GM23248 (cell line): ENCODE measurements at regions not wholly inside any gene's neighbourhood (a gene's known extent, or its start where the extent isn't known, plus 50 kb on each side); places are given as distances from the start of the nearest gene placed in this dataset.

Experiments
- EZH2 ChIP-seq: fragments of 200-600 bp; sonication (generic); IDR thresholded peaks from 2 replicates; pipeline ENCODE4 v1.6.1; 2018; ENCODE audit warnings: antibody characterized with exemption, mild to moderate bottlenecking; ENCODE audit not compliant: insufficient read depth, poor library complexity, severe bottlenecking
- EZH2phosphoT487 ChIP-seq: fragments of 200-600 bp; sonication (generic); IDR thresholded peaks from 2 replicates; pipeline ENCODE4 v1.6.1; 2018; ENCODE audit warnings: antibody characterized with exemption, moderate library complexity, mild to moderate bottlenecking, low read depth; ENCODE audit not compliant: insufficient read depth

DNA sequence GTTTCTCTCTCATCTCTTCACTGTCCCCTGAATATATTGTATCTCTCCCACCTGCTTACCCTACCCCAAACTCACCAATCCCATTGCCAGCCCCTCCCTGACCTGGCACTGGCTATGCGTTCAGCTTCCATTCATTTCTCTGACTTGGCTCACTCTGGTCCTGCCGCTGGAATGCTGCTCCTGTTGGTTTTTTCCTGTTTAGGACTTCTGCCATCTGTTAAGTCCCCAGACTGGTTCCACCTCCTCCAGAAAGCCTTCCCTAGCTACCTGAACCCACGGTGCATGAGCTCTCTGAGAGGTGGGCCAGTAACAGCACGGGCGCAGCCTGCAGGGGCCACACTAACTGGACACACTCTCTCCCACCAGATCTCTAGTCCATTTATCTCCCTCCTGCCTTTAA lies 80.2 kb downstream of the HIF1AN start:
- TF ChIP-seq EZH2 (no peak), EZH2phosphoT487 (no peak)
